ENCODE measurements at regions not wholly inside any gene's neighbourhood (a gene's known extent, or its start where the extent isn't known, plus 50 kb on each side); places are given as distances from the start of the nearest gene placed in this dataset.

GRCh38 chr15:95622843-95623242, 707.7 kb upstream of the NR2F2 start:
- TF ChIP-seq, protein P1, sequence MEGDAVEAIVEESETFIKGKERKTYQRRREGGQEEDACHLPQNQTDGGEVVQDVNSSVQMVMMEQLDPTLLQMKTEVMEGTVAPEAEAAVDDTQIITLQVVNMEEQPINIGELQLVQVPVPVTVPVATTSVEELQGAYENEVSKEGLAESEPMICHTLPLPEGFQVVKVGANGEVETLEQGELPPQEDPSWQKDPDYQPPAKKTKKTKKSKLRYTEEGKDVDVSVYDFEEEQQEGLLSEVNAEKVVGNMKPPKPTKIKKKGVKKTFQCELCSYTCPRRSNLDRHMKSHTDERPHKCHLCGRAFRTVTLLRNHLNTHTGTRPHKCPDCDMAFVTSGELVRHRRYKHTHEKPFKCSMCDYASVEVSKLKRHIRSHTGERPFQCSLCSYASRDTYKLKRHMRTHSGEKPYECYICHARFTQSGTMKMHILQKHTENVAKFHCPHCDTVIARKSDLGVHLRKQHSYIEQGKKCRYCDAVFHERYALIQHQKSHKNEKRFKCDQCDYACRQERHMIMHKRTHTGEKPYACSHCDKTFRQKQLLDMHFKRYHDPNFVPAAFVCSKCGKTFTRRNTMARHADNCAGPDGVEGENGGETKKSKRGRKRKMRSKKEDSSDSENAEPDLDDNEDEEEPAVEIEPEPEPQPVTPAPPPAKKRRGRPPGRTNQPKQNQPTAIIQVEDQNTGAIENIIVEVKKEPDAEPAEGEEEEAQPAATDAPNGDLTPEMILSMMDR (conservative IDR thresholded peaks at IDR 0.05; ENCODE audit: low read depth, low read length) = no peak
- TF ChIP-seq EZH2 (IDR thresholded peaks at IDR 0.05; ENCODE audit: borderline replicate concordance, low read depth, low read length, poor library complexity, severe bottlenecking) = no peak
- Histone ChIP-seq H3K27me3 (replicated peaks; ENCODE audit: insufficient read depth, low read depth, low read length, poor library complexity) (no peaks in the 10 kb centered on the region), H3K4me3 (ENCODE audit: low read depth, low read length, poor library complexity, severe bottlenecking) (no peak overlapping the region), H3K27ac (ENCODE audit: low read depth, low read length, poor library complexity, severe bottlenecking) (no peak overlapping the region), H3K4me1 (ENCODE audit: insufficient read depth, low read length, poor library complexity, severe bottlenecking) (peaks cover 23% of the 10 kb centered on the region), H3K36me3 (ENCODE audit: insufficient read depth, low read length, poor library complexity, severe bottlenecking) (no peaks in the 10 kb centered on the region), H3K9me3 (ENCODE audit: low read depth, low read length, poor library complexity, severe bottlenecking) (no peaks in the 10 kb centered on the region)
- POLR2A ChIA-PET (ENCODE audit: low non-redundant PET) = no interaction called here
- intact Hi-C loops (cut with micrococcal nuclease; ENCODE audit: unreplicated experiment) = no loop called here
- BruUV-seq (replicated peaks) = no TSS peak
- CTCF ChIA-PET = no interaction called here
- no peak for DNase-seq (ENCODE audit: low spot score)

DNA sequence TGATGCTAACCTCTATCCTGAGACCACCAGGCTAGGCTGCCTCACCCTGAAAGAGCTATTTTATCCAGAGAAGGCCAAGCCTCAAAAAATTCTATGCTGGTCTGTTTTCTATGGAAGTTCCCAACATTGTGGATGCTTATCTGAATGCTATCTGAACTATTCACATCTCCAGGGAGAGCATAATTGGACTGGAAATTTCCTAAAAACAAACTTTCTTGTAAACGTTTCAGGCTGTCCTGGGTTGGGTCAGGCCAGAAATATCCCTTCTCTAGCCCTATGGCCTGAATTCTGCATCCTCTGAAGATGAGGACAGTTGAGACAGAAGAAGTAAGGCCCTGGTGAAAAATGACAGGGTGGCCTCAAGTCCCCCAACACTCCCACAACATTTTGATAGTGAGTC, 706.4 kb upstream of the NR2F2 start:
- intact Hi-C loops (cut with micrococcal nuclease; ENCODE audit: unreplicated experiment) = no loop called here
- Histone ChIP-seq H3K27me3 (replicated peaks; ENCODE audit: insufficient read depth, low read depth, low read length, poor library complexity) (no peaks in the 10 kb centered on the region), H3K4me1 (ENCODE audit: insufficient read depth, low read length, poor library complexity, severe bottlenecking) (peaks cover 23% of the 10 kb centered on the region), H3K4me3 (ENCODE audit: low read depth, low read length, poor library complexity, severe bottlenecking) (no peak overlapping the region), H3K9me3 (ENCODE audit: low read depth, low read length, poor library complexity, severe bottlenecking) (no peaks in the 10 kb centered on the region), H3K36me3 (ENCODE audit: insufficient read depth, low read length, poor library complexity, severe bottlenecking) (no peaks in the 10 kb centered on the region), H3K27ac (ENCODE audit: low read depth, low read length, poor library complexity, severe bottlenecking) (no peak overlapping the region)
- TF ChIP-seq, protein P1 (conservative IDR thresholded peaks at IDR 0.05; ENCODE audit: low read depth, low read length) = no peak
- no peak for TF ChIP-seq EZH2 (IDR thresholded peaks at IDR 0.05; ENCODE audit: borderline replicate concordance, low read depth, low read length, poor library complexity, severe bottlenecking)
- no peak for DNase-seq (ENCODE audit: low spot score)
- BruUV-seq (replicated peaks) = no TSS peak
- POLR2A ChIA-PET (ENCODE audit: low non-redundant PET) = no interaction called here
- CTCF ChIA-PET = no interaction called here

- H3K36me3 ChIP-seq (ENCODE audit: insufficient read depth, low read length, poor library complexity, severe bottlenecking) = no peaks in the 10 kb centered on the region
- TF ChIP-seq EZH2 (IDR thresholded peaks at IDR 0.05; ENCODE audit: borderline replicate concordance, low read depth, low read length, poor library complexity, severe bottlenecking) = no peak
- TF ChIP-seq, protein P1 (conservative IDR thresholded peaks at IDR 0.05; ENCODE audit: low read depth, low read length) = no peak
- intact Hi-C loops (cut with micrococcal nuclease; ENCODE audit: unreplicated experiment) = no loop called here
- ChIA-PET POLR2A (ENCODE audit: low non-redundant PET) (no interaction called here), CTCF (no interaction called here)
- no peak overlapping the region for H3K27ac ChIP-seq (ENCODE audit: low read depth, low read length, poor library complexity, severe bottlenecking)
- no peak overlapping the region for H3K4me3 ChIP-seq (ENCODE audit: low read depth, low read length, poor library complexity, severe bottlenecking)
- H3K4me1 ChIP-seq (ENCODE audit: insufficient read depth, low read length, poor library complexity, severe bottlenecking) = peaks cover 23% of the 10 kb centered on the region
- BruUV-seq (replicated peaks) = no TSS peak
- no peak for DNase-seq (ENCODE audit: low spot score)
- no peaks in the 10 kb centered on the region for H3K27me3 ChIP-seq (replicated peaks; ENCODE audit: insufficient read depth, low read depth, low read length, poor library complexity)
- no peaks in the 10 kb centered on the region for H3K9me3 ChIP-seq (ENCODE audit: low read depth, low read length, poor library complexity, severe bottlenecking)
Observed at GRCh38 chr15:95624616-95625361, 705.7 kb upstream of the NR2F2 start.
